GM12878 (cell line): ENCODE measurements at regions not wholly inside any gene's neighbourhood (a gene's known extent, or its start where the extent isn't known, plus 50 kb on each side); places are given as distances from the start of the nearest gene placed in this dataset.

Experiments used
- ATAC-seq: fragments of 200-7000 bp; cut with Tn5 transposase; 3 replicates; pipeline ENCODE4 v1.9.1; 2020; ENCODE audit warnings: mild to moderate bottlenecking, moderate library complexity
- BruUV-seq: library from RNA; stranded (reverse); fragments of 400-500 nt; replicated peaks from 2 replicates; lab custom pipeline; 2021; lab: Mats Ljungman, UMichigan
- CTCF ChIA-PET: fragments of 300-600 bp; sonication (Branson Sonifier 250); formaldehyde crosslinking; extraction: SDS; loops from one replicate; lab custom pipeline; 2021; ENCODE audit warnings: inconsistent platforms; lab: Yijun Ruan, JAX
- POLR2A ChIA-PET: fragments of 350-600 bp; formaldehyde crosslinking; extraction: SDS; loops from one replicate; lab custom pipeline; 2021; ENCODE audit warnings: inconsistent platforms; lab: Charles Lee
- RAD21 ChIA-PET: fragments of 300-600 bp; sonication (Branson Sonifier 250); formaldehyde crosslinking; loops from one replicate; lab custom pipeline; 2023; ENCODE audit warnings: antibody characterized with exemption; ENCODE audit not compliant: unreplicated experiment; lab: Charles Lee
- SMC1A ChIA-PET: fragments of 300-600 bp; sonication (Branson Sonifier 250); formaldehyde crosslinking; loops from one replicate; lab custom pipeline; 2023; ENCODE audit not compliant: unreplicated experiment, uncharacterized antibody; lab: Charles Lee
- DNase-seq: peaks from one replicate; pipeline ENCODE4 v3.0.0-alpha.2; 2011; ENCODE audit warnings: low read depth, low spot score
- FAIRE-seq: peaks from 3 replicates; lab custom pipeline; 2011; peaks lifted over from hg19 to GRCh38; lab: Jason Lieb, UNC
- H2AFZ ChIP-seq: 2 replicates; pipeline ENCODE4 v1.6.0; 2011; ENCODE audit warnings: low read depth, low read length, control low read depth; ENCODE audit not compliant: control insufficient read depth
- H3K27ac ChIP-seq: 2 replicates; pipeline ENCODE4 v1.5.1; 2011; ENCODE audit warnings: control low read depth; ENCODE audit not compliant: control insufficient read depth, insufficient read depth
- H3K27me3 ChIP-seq, 2 experiments: replicated peaks in 1 of 2; 2 replicates each; pipeline versions ENCODE4 v1.6.0 to v1.6.1; 2011; ENCODE audit warnings: low read length in 1 of 2; ENCODE audit not compliant: control insufficient read depth in 2 of 2, insufficient read depth in 2 of 2
- H3K36me3 ChIP-seq, 2 experiments: 2 replicates each; pipeline ENCODE4 v1.5.1; 2011; ENCODE audit warnings: low read length in 1 of 2; ENCODE audit not compliant: control insufficient read depth in 2 of 2, insufficient read depth in 2 of 2
- H3K4me1 ChIP-seq: 2 replicates; pipeline ENCODE4 v1.6.1; 2011; ENCODE audit warnings: mild to moderate bottlenecking, low read length, moderate library complexity, mixed read lengths; ENCODE audit not compliant: control insufficient read depth, insufficient read depth
- H3K4me2 ChIP-seq: 2 replicates; pipeline ENCODE4 v1.6.0; 2011; ENCODE audit warnings: control low read depth; ENCODE audit not compliant: control insufficient read depth, insufficient read depth
- H3K4me3 ChIP-seq: fragments of 200-600 bp; sonication (generic); 2 replicates; pipeline ENCODE4 v1.5.1; 2016
- H3K79me2 ChIP-seq: 2 replicates; pipeline ENCODE4 v1.6.0; 2011; ENCODE audit warnings: low read length; ENCODE audit not compliant: control insufficient read depth, insufficient read depth
- H3K9ac ChIP-seq: 2 replicates; pipeline ENCODE4 v1.8.0; 2011; ENCODE audit warnings: low read length, control low read depth, mixed read lengths; ENCODE audit not compliant: control insufficient read depth, insufficient read depth
- H3K9me3 ChIP-seq: replicated peaks from 3 replicates; pipeline ENCODE4 v1.5.1; 2011; ENCODE audit warnings: mild to moderate bottlenecking, low read length; ENCODE audit not compliant: control insufficient read depth, insufficient read depth
- H4K20me1 ChIP-seq: 2 replicates; pipeline ENCODE4 v1.6.0; 2011; ENCODE audit not compliant: control insufficient read depth, insufficient read depth
- ASH2L ChIP-seq: fragments of 300-600, 200-600 bp; sonication (generic); IDR thresholded peaks from 2 replicates; pipeline ENCODE4 v1.6.1; 2017; ENCODE audit warnings: low read depth, mild to moderate bottlenecking, borderline replicate concordance
- CHD2 ChIP-seq: IDR thresholded peaks from 2 replicates; pipeline ENCODE4 v1.6.1; 2011; ENCODE audit warnings: low read depth, low read length, improper control_type of control experiment, borderline replicate concordance
- ESRRA ChIP-seq: IDR thresholded peaks from 2 replicates; pipeline ENCODE4 v1.6.1; 2012; ENCODE audit warnings: mild to moderate bottlenecking, low read length, improper control_type of control experiment
- EZH2 ChIP-seq: IDR thresholded peaks from 2 replicates; pipeline ENCODE4 v1.6.1; 2012; ENCODE audit warnings: low read depth, mild to moderate bottlenecking, control low read depth, inconsistent platforms, low read length, borderline replicate concordance; ENCODE audit not compliant: control insufficient read depth
- RB1 ChIP-seq: fragments of 450-650 bp; formaldehyde crosslinking; IDR thresholded peaks from 2 replicates; pipeline ENCODE4 v1.6.1; 2017; ENCODE audit warnings: mild to moderate bottlenecking, borderline replicate concordance
- STAT1 ChIP-seq: fragments of 450-650 bp; conservative IDR thresholded peaks from 2 replicates; pipeline ENCODE4 v1.6.1; 2014; ENCODE audit warnings: antibody characterized with exemption, mild to moderate bottlenecking
- ZNF207 ChIP-seq: fragments of 450-650 bp; IDR thresholded peaks from 2 replicates; pipeline ENCODE4 v1.6.1; 2014; ENCODE audit warnings: antibody characterized with exemption, mild to moderate bottlenecking, borderline replicate concordance
- WGBS: methylation state at CpG from one replicate; pipeline ENCODE4 v1.1.6; 2016; ENCODE audit warnings: low lambda C conversion rate; ENCODE audit not compliant: insufficient replicate concordance, insufficient coverage; ENCODE audit errors: missing lambda C conversion rate; 5-methylcytosine and 5-hydroxymethylcytosine counted together
- in situ Hi-C: fragments of 300-500 bp; cut with MboI; formaldehyde crosslinking; loops from 9 replicates; pipeline ENCODE4 v1.14.3; 2018; ENCODE audit warnings: mixed read lengths
- intact Hi-C: fragments of 100-400 bp; cut with micrococcal nuclease; formaldehyde crosslinking; loops from one replicate; pipeline ENCODE4 v1.14.2; 2022; ENCODE audit not compliant: unreplicated experiment
- TF ChIP-seq, protein P1 (sequence below): fragments of 450-650 bp; formaldehyde crosslinking; IDR thresholded peaks from 2 replicates; pipeline ENCODE4 v1.4.0; 2022; ENCODE audit warnings: mild to moderate bottlenecking, moderate library complexity
- TF ChIP-seq, protein P2 (sequence below): IDR thresholded peaks from 2 replicates; pipeline ENCODE4 v1.6.1; 2011; ENCODE audit warnings: mild to moderate bottlenecking, low read depth, low read length, moderate library complexity; ENCODE audit not compliant: insufficient replicate concordance
- TF ChIP-seq, protein P3 (sequence below): fragments of 450-650 bp; formaldehyde crosslinking; IDR thresholded peaks from 2 replicates; pipeline ENCODE4 v1.4.0; 2020; ENCODE audit warnings: mild to moderate bottlenecking, moderate library complexity

DNA sequence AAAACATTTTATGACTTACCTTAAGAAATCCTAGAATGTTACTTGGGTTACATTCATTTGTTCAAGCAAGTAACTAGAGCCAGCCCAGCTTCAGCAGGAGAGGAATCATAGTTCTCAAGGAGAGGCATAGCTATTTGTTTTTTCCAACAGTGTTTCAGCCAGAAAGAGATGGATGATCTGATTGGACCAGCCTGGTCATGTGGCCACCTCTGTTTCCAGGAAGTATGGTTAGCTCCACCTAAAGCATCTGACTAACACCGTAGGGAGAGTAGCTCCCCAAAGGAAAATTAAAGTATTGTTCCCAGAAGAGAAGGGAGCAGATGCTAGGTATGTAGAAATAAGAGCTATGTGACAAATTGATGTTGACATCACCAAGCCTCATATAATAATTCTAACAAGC is 417.1 kb downstream of the TAFA4 start:
- CTCF ChIA-PET = no interaction called here
- Histone ChIP-seq H3K36me3 (no peaks in the 10 kb centered on the region), H3K79me2 (no peaks in the 10 kb centered on the region), H3K4me1 (no peaks in the 10 kb centered on the region), H2AFZ (no peak overlapping the region), H3K9me3 (no peaks in the 10 kb centered on the region), H3K27ac (no peak overlapping the region), H3K27me3 (no peaks in the 10 kb centered on the region), H4K20me1 (no peaks in the 10 kb centered on the region), H3K4me2 (no peak overlapping the region), H3K9ac (no peak overlapping the region), H3K4me3 (no peak overlapping the region)
- in situ Hi-C loops = no loop called here
- FAIRE-seq = no peak
- POLR2A ChIA-PET = no interaction called here
- RAD21 ChIA-PET = no interaction called here
- no peak for ATAC-seq
- intact Hi-C loops = no loop called here
- BruUV-seq = no TSS peak
- TF ChIP-seq CHD2 = no peak
- TF ChIP-seq, protein P1, sequence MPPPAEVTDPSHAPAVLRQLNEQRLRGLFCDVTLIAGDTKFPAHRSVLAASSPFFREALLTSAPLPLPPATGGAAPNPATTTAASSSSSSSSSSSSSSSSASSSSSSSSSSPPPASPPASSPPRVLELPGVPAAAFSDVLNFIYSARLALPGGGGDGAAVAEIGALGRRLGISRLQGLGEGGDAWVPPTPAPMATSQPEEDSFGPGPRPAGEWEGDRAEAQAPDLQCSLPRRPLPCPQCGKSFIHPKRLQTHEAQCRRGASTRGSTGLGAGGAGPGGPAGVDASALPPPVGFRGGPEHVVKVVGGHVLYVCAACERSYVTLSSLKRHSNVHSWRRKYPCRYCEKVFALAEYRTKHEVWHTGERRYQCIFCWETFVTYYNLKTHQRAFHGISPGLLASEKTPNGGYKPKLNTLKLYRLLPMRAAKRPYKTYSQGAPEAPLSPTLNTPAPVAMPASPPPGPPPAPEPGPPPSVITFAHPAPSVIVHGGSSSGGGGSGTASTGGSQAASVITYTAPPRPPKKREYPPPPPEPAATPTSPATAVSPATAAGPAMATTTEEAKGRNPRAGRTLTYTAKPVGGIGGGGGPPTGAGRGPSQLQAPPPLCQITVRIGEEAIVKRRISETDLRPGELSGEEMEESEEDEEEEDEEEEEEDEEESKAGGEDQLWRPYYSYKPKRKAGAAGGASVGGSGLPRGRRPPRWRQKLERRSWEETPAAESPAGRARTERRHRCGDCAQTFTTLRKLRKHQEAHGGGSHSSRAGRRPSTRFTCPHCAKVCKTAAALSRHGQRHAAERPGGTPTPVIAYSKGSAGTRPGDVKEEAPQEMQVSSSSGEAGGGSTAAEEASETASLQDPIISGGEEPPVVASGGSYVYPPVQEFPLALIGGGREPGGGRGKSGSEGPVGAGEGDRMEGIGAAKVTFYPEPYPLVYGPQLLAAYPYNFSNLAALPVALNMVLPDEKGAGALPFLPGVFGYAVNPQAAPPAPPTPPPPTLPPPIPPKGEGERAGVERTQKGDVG = no peak
- no peak for TF ChIP-seq STAT1
- no peak for TF ChIP-seq EZH2
- SMC1A ChIA-PET = interaction anchor here (1.3 kb wide), 1 partner anchor 10 kb away, joined by 4 read pairs; no protein-coding TSS in a partner anchor
- WGBS = 0% methylated on average over 1 of the region's 1 CpG
- no peak for DNase-seq

DNA sequence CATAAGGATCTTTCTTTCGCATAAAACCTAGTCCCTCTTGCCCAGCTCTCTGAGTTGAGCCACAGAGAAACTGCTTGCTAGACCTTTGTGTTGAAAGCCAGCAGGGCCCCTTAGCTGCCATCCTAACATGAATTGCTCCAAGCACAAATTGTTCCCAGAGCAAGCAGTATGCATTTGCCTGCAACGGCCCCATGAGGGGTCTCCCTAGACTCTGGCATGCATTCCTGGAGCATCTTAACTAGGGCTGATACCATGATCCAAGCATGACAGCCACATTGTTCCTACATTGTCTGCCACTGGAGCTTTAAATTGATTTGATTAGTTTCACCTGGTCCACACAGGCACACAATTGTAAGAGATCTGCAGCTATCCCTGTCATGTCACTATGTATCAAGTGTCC is 428.1 kb downstream of the TAFA4 start:
- CTCF ChIA-PET = no interaction called here
- 28% methylated on average over 2 of the region's 2 CpGs for WGBS
- no peak overlapping the region for H3K4me2 ChIP-seq
- no peaks in the 10 kb centered on the region for H3K4me1 ChIP-seq
- in situ Hi-C loops (no loop called here), intact Hi-C loops (no loop called here)
- ATAC-seq (no peak), FAIRE-seq (no peak), DNase-seq (no peak)
- no TSS peak for BruUV-seq
- H3K4me3 ChIP-seq = no peak overlapping the region
- H3K9me3 ChIP-seq = no peaks in the 10 kb centered on the region
- no peak overlapping the region for H3K27ac ChIP-seq
- SMC1A ChIA-PET = no interaction called here
- RAD21 ChIA-PET = no interaction called here
- H3K9ac ChIP-seq = no peak overlapping the region
- H4K20me1 ChIP-seq = no peaks in the 10 kb centered on the region
- no peaks in the 10 kb centered on the region for H3K79me2 ChIP-seq
- no peaks in the 10 kb centered on the region for H3K27me3 ChIP-seq
- no peak overlapping the region for H2AFZ ChIP-seq
- POLR2A ChIA-PET = no interaction called here
- no peaks in the 10 kb centered on the region for H3K36me3 ChIP-seq
- no peak for TF ChIP-seq ESRRA
- no peak for TF ChIP-seq ZNF207
- no peak for TF ChIP-seq ASH2L
- TF ChIP-seq RB1 = no peak
- TF ChIP-seq, protein P2, sequence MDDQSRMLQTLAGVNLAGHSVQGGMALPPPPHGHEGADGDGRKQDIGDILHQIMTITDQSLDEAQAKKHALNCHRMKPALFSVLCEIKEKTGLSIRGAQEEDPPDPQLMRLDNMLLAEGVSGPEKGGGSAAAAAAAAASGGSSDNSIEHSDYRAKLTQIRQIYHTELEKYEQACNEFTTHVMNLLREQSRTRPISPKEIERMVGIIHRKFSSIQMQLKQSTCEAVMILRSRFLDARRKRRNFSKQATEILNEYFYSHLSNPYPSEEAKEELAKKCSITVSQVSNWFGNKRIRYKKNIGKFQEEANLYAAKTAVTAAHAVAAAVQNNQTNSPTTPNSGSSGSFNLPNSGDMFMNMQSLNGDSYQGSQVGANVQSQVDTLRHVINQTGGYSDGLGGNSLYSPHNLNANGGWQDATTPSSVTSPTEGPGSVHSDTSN = no peak
- TF ChIP-seq, protein P3, sequence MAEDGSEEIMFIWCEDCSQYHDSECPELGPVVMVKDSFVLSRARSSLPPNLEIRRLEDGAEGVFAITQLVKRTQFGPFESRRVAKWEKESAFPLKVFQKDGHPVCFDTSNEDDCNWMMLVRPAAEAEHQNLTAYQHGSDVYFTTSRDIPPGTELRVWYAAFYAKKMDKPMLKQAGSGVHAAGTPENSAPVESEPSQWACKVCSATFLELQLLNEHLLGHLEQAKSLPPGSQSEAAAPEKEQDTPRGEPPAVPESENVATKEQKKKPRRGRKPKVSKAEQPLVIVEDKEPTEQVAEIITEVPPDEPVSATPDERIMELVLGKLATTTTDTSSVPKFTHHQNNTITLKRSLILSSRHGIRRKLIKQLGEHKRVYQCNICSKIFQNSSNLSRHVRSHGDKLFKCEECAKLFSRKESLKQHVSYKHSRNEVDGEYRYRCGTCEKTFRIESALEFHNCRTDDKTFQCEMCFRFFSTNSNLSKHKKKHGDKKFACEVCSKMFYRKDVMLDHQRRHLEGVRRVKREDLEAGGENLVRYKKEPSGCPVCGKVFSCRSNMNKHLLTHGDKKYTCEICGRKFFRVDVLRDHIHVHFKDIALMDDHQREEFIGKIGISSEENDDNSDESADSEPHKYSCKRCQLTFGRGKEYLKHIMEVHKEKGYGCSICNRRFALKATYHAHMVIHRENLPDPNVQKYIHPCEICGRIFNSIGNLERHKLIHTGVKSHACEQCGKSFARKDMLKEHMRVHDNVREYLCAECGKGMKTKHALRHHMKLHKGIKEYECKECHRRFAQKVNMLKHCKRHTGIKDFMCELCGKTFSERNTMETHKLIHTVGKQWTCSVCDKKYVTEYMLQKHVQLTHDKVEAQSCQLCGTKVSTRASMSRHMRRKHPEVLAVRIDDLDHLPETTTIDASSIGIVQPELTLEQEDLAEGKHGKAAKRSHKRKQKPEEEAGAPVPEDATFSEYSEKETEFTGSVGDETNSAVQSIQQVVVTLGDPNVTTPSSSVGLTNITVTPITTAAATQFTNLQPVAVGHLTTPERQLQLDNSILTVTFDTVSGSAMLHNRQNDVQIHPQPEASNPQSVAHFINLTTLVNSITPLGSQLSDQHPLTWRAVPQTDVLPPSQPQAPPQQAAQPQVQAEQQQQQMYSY (CRISPR knock-in tag) = no peak
